Lung microvascular endothelial cell (primary cell): ENCODE measurements at regions not wholly inside any gene's neighbourhood (a gene's known extent, or its start where the extent isn't known, plus 50 kb on each side); places are given as distances from the start of the nearest gene placed in this dataset.
"Not testable (repeated sequence)": the region's sequence is repeated elsewhere in the genome, so short reads cannot be mapped to it uniquely, and the experiment has no call there.

ENCODE experiments used
- DNase-seq, 2 donors: peaks; one replicate each; pipeline versions ENCODE4 v3.0.0 to v3.0.0-alpha.2; 2010; ENCODE audit warnings: low read depth in 2 of 2

- no peak for DNase-seq
Measured at GRCh38 chr11:134508219-134508990, 96.4 kb upstream of the B3GAT1 start.

GRCh38 chr11:134506046-134506445 lies 94.0 kb upstream of the B3GAT1 start:
- no peak for DNase-seq

GRCh38 chr11:134505125-134505524 lies 93.1 kb upstream of the B3GAT1 start:
- DNase-seq: no peak

GRCh38 chr11:134504146-134504905 lies 92.3 kb upstream of the B3GAT1 start:
- DNase-seq: no peak

GRCh38 chr11:134503596-134503995 lies 91.6 kb upstream of the B3GAT1 start:
- no peak for DNase-seq

- no peak for DNase-seq
Measured at GRCh38 chr11:134503100-134503499, 91.1 kb upstream of the B3GAT1 start.

- DNase-seq: no peak
Measured at GRCh38 chr11:134502153-134502550, 90.1 kb upstream of the B3GAT1 start.

- no peak for DNase-seq
Measured at GRCh38 chr11:134501406-134502152, 89.5 kb upstream of the B3GAT1 start.

- no peak for DNase-seq
Measured at GRCh38 chr11:134500621-134501020, 88.6 kb upstream of the B3GAT1 start.

GRCh38 chr11:134499990-134500389 lies 87.9 kb upstream of the B3GAT1 start:
- DNase-seq: no peak

- no peak for DNase-seq
Measured at GRCh38 chr11:134498326-134499139, 86.5 kb upstream of the B3GAT1 start.

GRCh38 chr11:134497586-134497985 lies 85.5 kb upstream of the B3GAT1 start:
- no peak for DNase-seq

- not testable (repeated sequence) for DNase-seq
Measured at GRCh38 chr11:134496058-134496457, 84.0 kb upstream of the B3GAT1 start.

- not testable (repeated sequence) for DNase-seq
Measured at GRCh38 chr11:134494395-134494794, 82.4 kb upstream of the B3GAT1 start.

- not testable (repeated sequence) for DNase-seq
Measured at GRCh38 chr11:134492411-134492810, 80.4 kb upstream of the B3GAT1 start.

GRCh38 chr11:134489728-134490127 lies 77.7 kb upstream of the B3GAT1 start:
- no peak for DNase-seq

- no peak for DNase-seq
Measured at GRCh38 chr11:134488913-134489312, 76.9 kb upstream of the B3GAT1 start.

- DNase-seq: no peak
Measured at GRCh38 chr11:134488512-134488911, 76.5 kb upstream of the B3GAT1 start.

- no peak for DNase-seq
Measured at GRCh38 chr11:134487696-134488095, 75.7 kb upstream of the B3GAT1 start.

- no peak for DNase-seq
Measured at GRCh38 chr11:134486704-134487103, 74.7 kb upstream of the B3GAT1 start.

- DNase-seq: no peak
Measured at GRCh38 chr11:134486106-134486505, 74.1 kb upstream of the B3GAT1 start.
